Posterior cingulate gyrus (tissue), 11 donors: ENCODE measurements at regions not wholly inside any gene's neighbourhood (a gene's known extent, or its start where the extent isn't known, plus 50 kb on each side); places are given as distances from the start of the nearest gene placed in this dataset.
"Not testable (repeated sequence)": the region's sequence is repeated elsewhere in the genome, so short reads cannot be mapped to it uniquely, and the experiment has no call there.

Experiments
- DNase-seq, 10 donors: peaks; one replicate each; pipeline versions ENCODE4 v3.0.0 to v3.0.0-alpha.2; 2020 to 2021; ENCODE audit warnings: mixed read lengths in 3 of 10
- intact Hi-C: fragments of 100-400 bp; cut with DNase I; formaldehyde crosslinking; loops from one replicate; pipeline ENCODE4 v1.15.1; 2023

DNA sequence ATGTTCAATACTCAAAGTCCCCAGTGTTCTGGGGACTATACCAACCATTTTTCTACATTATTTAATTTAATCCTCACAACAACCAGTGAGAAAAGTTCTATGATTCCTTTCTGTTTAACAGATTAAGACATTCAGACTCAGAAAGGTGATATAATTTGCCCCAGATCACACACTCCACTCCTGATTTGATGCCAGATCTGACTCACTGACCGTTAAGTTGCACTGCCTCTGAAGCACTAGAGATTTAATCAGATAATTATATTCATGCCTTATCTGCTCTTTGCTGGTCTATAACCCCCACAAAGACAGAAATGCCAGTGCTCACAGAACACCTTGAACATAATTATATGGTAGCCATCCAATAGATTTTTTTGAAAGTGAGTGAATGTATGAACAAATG is 501.0 kb downstream of the IGSF11 start:
- intact Hi-C loops, result no loop called here
- DNase-seq, result no peak

DNA sequence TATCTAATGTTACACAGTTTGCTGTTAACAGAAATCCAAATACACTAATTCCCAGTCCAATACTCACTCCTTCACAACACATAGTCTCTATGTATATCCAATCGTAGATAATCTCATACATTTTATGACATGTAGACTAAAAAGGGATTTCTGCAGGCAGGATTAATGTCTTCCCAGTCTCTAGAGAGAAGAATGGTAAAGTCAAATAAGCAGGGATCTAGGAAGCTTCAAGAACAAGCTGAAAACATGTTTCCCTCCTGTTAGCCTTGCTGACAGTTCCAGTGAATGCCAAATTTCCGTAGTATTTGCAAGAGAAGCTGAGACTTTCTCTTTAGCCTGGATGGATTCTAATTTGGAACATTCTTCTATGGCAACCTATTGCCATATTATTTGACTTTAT is 500.1 kb downstream of the IGSF11 start:
- intact Hi-C loops, result no loop called here
- DNase-seq, result no peak

DNA sequence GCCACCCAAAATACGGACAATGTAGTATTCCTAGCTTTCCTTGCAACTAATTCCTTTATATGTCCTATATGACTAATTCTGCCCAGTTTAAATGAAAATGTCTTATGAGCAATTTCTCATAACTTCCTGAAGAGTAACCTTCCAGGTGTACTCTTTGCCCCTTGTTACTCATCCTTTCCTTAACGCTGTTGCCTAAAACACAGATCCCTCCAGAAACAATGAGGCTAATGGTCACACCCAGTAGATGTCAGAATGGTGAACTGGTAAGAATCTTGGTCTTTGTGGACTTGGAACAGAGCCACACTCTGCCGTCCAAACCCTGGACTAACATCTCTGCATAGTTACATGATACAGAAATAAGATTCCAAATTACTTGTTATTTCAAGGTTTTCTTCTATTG is 497.9 kb downstream of the IGSF11 start:
- DNase-seq, result no peak
- intact Hi-C loops, result no loop called here

GRCh38 chr3:118537454-118537853 is 497.2 kb downstream of the IGSF11 start:
- intact Hi-C loops, result no loop called here
- DNase-seq, result no peak

GRCh38 chr3:118538187-118538586 is 496.5 kb downstream of the IGSF11 start:
- intact Hi-C loops, result no loop called here

GRCh38 chr3:118539820-118540447 is 494.7 kb downstream of the IGSF11 start:
- DNase-seq, intact Hi-C loops: not testable (repeated sequence)

More at GRCh38 chr3:118538187-118538586, 496.5 kb downstream of the IGSF11 start:
- no peak for DNase-seq

GRCh38 chr3:118540448-118540821 is 494.2 kb downstream of the IGSF11 start:
- not testable (repeated sequence) for DNase-seq

GRCh38 chr3:118540826-118541225 is 493.8 kb downstream of the IGSF11 start:
- DNase-seq, result no peak
- intact Hi-C loops, result no loop called here

More at GRCh38 chr3:118540448-118540821, 494.2 kb downstream of the IGSF11 start:
- intact Hi-C loops, result not testable (repeated sequence)

DNA sequence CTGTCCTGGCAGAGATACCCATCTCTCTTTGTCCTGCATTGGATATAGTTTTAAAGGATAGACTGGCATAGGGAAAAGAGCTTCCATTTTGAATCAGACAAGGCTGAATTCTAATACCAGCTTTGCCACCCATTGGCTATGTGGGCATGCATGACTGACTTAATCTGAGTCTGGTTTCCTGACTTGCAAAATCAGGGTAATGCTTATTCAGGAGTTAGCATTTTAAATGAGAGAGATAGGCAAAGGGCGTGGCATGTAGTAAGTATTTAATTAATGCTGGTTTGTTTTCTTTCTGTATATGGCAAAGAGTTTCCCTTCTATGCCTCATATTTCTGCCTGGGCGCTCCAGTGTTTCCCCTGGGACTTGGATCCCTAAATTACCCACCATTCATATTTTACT is 492.9 kb downstream of the IGSF11 start:
- intact Hi-C loops, result no loop called here
- no peak for DNase-seq

DNA sequence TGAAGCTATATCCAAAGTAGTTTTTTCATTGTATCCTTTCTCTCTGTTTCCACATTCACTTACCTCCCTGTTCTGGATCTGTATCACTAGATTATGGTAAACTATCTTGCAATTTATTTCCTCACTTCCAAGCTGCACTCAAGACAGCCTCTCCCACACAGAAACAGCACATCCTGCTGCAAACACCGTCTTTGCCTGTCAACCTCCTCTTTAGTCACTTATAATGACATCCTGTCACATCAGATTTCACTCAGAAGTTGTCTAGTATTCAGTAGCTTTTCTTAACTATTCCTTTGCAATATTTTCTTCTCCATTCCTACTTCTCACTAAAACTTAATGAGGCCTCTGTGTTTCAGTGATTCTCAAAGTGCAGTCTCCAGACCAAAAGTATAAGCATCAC is 490.8 kb downstream of the IGSF11 start:
- intact Hi-C loops, result no loop called here
- no peak for DNase-seq

DNA sequence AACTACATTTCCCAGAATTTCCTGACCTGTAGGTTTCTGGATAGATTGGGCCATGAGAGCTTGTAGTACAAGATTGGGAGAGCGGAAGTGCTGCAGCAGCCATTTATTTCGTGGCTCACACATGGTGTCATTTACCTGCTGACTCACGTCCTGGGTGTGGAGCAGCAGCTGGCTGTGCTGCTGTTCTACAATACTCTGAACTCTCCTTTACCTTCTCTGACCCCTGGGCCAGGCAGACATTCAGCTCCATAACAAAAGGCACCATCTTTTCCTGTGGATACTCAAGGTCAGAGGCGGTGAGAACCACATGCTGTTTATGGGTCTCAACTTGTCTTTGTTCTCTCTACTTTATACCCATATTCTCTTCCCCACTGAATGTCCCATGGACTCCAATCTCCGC is 490.2 kb downstream of the IGSF11 start:
- no peak for DNase-seq
- intact Hi-C loops, result no loop called here

DNA sequence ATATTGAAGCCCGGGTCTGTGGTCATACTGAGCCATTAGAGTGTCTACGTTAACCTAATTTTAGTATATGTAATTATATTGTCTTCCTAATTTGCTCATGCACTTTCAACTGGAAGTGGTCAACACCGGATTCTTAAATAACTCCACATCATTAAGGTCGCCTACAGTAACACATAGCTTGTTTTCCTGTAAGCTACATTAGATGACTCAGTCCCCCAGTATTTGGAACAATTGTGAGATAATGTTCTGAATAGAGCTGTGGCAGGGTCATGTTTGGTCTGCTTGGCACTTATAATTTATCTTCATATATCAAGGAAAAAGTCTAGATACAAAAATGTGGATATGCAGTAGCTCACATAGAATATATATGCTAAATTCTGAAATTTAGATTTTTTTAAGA is 486.2 kb downstream of the IGSF11 start:
- intact Hi-C loops, result no loop called here
- DNase-seq, result no peak

- intact Hi-C loops, result no loop called here
- DNase-seq, result no peak
Observed at GRCh38 chr3:118550122-118550521, 484.5 kb downstream of the IGSF11 start.

- no peak for DNase-seq
- intact Hi-C loops, result no loop called here
Observed at GRCh38 chr3:118550556-118550955, 484.1 kb downstream of the IGSF11 start.

GRCh38 chr3:118554148-118554838 is 480.4 kb downstream of the IGSF11 start:
- DNase-seq, result no peak
- intact Hi-C loops, result no loop called here

GRCh38 chr3:118556983-118557382 is 477.7 kb downstream of the IGSF11 start:
- no peak for DNase-seq
- intact Hi-C loops, result no loop called here

- intact Hi-C loops, result no loop called here
- DNase-seq, result no peak
Observed at GRCh38 chr3:118557513-118557912, 477.1 kb downstream of the IGSF11 start.

DNA sequence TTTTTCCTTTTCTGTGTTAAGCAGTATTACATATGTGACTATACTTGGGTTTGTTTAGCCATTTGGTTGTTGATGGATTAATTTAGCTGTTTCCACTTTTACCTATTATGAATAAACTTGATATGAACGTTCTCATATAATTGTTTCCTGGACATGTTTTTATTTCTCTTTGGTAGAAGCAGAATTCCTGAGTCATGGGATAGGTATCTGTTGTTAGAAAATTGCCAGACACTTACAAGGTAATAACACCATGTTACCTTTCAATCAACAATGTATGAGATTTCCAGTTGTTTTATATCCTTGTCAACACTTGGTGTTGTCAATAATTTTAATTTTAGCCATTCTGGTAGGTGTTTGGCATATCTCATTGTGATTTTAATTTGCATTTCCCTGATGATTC is 475.4 kb downstream of the IGSF11 start:
- DNase-seq, result no peak
- intact Hi-C loops, result no loop called here

- DNase-seq, result no peak
- intact Hi-C loops, result no loop called here
Observed at GRCh38 chr3:118564800-118565199, 469.8 kb downstream of the IGSF11 start.

GRCh38 chr3:118573912-118574311 is 460.7 kb downstream of the IGSF11 start:
- intact Hi-C loops, result no loop called here

DNA sequence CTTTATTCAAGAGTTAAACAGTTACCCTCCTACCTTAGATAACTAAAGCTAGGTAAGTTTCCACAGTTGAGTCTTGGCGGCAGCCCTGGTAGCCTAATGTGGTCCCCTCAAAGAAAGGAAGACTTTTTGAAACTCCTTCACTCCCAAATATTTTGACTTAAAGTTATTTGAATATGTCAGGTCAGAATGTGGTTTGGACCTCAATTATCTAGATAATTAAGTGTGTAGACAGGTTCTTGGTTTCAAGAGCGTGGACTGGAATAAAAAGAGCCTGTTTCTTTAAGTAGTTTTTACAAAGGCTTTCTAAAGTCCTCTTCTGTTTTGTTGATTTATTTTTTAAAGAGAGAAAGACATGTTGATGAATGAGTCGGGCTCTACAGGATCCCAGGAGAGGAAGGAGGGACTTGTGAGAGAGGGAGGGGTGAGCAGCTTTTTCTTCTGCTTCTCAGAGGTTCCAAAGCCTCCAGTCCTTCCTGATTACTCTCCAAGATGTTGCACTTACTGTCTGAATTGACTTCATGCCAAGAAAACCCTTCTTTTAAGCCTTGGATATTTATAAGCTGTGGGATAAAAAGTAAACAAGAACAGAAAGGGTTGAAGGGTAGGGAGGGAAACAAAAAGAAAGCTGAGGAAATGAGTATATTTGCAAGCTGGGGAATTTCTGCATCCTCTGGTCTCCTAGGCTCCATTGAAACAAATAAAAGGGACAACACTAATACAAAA is 457.4 kb downstream of the IGSF11 start:
- DNase-seq, result no peak
- intact Hi-C loops, result no loop called here

More at GRCh38 chr3:118573912-118574311, 460.7 kb downstream of the IGSF11 start:
- DNase-seq, result no peak

GRCh38 chr3:118578559-118578958 is 456.1 kb downstream of the IGSF11 start:
- intact Hi-C loops, result no loop called here
- no peak for DNase-seq
